A673 (cell line): ENCODE measurements at regions not wholly inside any gene's neighbourhood (a gene's known extent, or its start where the extent isn't known, plus 50 kb on each side); places are given as distances from the start of the nearest gene placed in this dataset.

Experiments
- BruUV-seq: library from RNA; stranded (reverse); fragments of 400-500 nt; replicated peaks from 2 replicates; lab custom pipeline; 2021; lab: Mats Ljungman, UMichigan
- CTCF ChIA-PET: fragments of 300-600 bp; sonication (Branson Sonifier 250); formaldehyde crosslinking; loops from one replicate; lab custom pipeline; 2022; ENCODE audit warnings: antibody characterized with exemption; lab: Charles Lee
- POLR2A ChIA-PET: fragments of 300-600 bp; sonication (Branson Sonifier 250); formaldehyde crosslinking; loops from one replicate; lab custom pipeline; 2022; ENCODE audit warnings: antibody characterized with exemption; ENCODE audit not compliant: low non-redundant PET; lab: Charles Lee
- DNase-seq: peaks from one replicate; pipeline ENCODE4 v3.0.0-alpha.2; 2015; ENCODE audit warnings: low spot score
- H3K27ac ChIP-seq: fragments of 200-600 bp; sonication (generic); 2 replicates; pipeline ENCODE4 v1.5.1; 2016; ENCODE audit warnings: mixed run types, low read depth, mild to moderate bottlenecking, mixed read lengths, antibody characterized with exemption, low read length; ENCODE audit not compliant: poor library complexity, severe bottlenecking
- H3K27me3 ChIP-seq: fragments of 200-600 bp; sonication (generic); replicated peaks from 2 replicates; pipeline ENCODE4 v1.6.1; 2017; ENCODE audit warnings: mixed run types, low read depth, mild to moderate bottlenecking, mixed read lengths, antibody characterized with exemption, low read length; ENCODE audit not compliant: insufficient read depth, poor library complexity
- H3K36me3 ChIP-seq: fragments of 200-600 bp; sonication (generic); 2 replicates; pipeline ENCODE4 v1.6.1; 2016; ENCODE audit warnings: mixed run types, mild to moderate bottlenecking, mixed read lengths, antibody characterized with exemption, low read length; ENCODE audit not compliant: insufficient read depth, poor library complexity, severe bottlenecking
- H3K4me1 ChIP-seq: fragments of 200-600 bp; sonication (generic); 2 replicates; pipeline ENCODE4 v1.6.1; 2017; ENCODE audit warnings: mixed run types, mild to moderate bottlenecking, mixed read lengths, antibody characterized with exemption, low read length; ENCODE audit not compliant: insufficient read depth, poor library complexity, severe bottlenecking
- H3K4me3 ChIP-seq: fragments of 200-600 bp; sonication (generic); 2 replicates; pipeline ENCODE4 v1.5.1; 2016; ENCODE audit warnings: low read depth, mixed run types, mild to moderate bottlenecking, mixed read lengths, low read length; ENCODE audit not compliant: poor library complexity, severe bottlenecking
- H3K9me3 ChIP-seq: fragments of 200-600 bp; sonication (generic); 2 replicates; pipeline ENCODE4 v1.6.1; 2016; ENCODE audit warnings: mixed run types, low read depth, mild to moderate bottlenecking, mixed read lengths, antibody characterized with exemption, low read length; ENCODE audit not compliant: poor library complexity, severe bottlenecking
- CTCF ChIP-seq: fragments of 300-800, 200-600 bp; sonication (generic); conservative IDR thresholded peaks from 2 replicates; pipeline ENCODE4 v1.5.1; 2017; ENCODE audit warnings: low read depth, mild to moderate bottlenecking, antibody characterized with exemption, low read length, moderate library complexity, mixed read lengths
- EZH2 ChIP-seq: fragments of 200-600 bp; sonication (generic); IDR thresholded peaks from 2 replicates; pipeline ENCODE4 v1.6.1; 2017; ENCODE audit warnings: borderline replicate concordance, low read depth, mild to moderate bottlenecking, mixed read lengths, antibody characterized with exemption, low read length; ENCODE audit not compliant: poor library complexity, severe bottlenecking
- intact Hi-C: fragments of 100-400 bp; cut with micrococcal nuclease; formaldehyde crosslinking; loops from one replicate; pipeline ENCODE4 v1.10.0; 2022; ENCODE audit not compliant: unreplicated experiment

DNA sequence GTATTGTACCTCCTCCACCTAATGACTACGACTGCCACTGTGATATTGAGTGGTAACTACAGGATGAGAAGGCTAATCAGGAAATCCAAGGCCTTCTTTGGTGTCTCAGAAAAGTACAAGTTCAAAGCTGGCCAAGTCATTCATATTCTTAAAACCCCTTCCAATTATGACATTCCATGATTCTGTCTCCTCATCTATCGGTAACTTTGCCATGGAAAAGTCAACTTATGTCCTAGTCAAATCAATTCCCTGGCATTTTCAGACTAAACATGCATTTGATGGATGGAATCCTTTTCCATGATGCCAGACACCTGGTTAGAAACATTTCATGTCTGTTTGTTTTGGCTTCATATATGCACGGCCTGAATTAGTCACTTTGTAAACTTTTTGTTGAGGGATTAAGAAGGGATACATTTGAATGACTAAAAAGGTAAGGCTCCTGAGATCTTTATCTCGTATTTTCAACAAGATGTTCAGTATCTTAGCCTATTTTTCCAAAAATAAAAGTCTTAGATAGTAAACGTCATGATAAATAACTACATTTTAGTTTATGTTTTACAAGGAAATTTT, 186.5 kb downstream of the NHLRC3 start:
- TF ChIP-seq CTCF (no peak), EZH2 (no peak)
- Histone ChIP-seq H3K36me3 (no peaks in the 10 kb centered on the region), H3K4me3 (no peak overlapping the region), H3K27ac (no peak overlapping the region), H3K27me3 (no peaks in the 10 kb centered on the region), H3K4me1 (no peaks in the 10 kb centered on the region), H3K9me3 (no peaks in the 10 kb centered on the region)
- POLR2A ChIA-PET: no interaction called here
- intact Hi-C loops: no loop called here
- CTCF ChIA-PET: no interaction called here
- BruUV-seq: no TSS peak
- no peak for DNase-seq

DNA sequence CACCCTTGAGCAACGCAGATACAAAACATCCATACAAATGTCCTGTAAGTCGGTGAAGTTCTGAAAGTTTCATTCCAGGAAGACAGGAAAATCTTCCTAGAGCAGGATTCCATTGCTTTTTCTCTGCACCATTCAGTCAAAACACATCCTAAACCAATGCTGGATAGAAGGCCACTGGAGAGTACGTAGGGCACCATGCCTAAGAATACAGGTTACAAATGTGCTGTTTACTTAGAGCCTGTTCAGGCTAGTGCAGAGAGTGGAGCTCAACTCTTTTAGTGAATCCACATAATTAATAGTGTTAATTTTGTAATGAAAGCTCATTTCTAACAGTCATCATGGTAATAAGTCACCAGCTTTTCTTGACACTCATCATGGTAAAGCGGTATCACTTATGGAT, 187.6 kb downstream of the NHLRC3 start:
- H3K36me3 ChIP-seq: no peaks in the 10 kb centered on the region
- no peak for DNase-seq
- no peaks in the 10 kb centered on the region for H3K9me3 ChIP-seq
- no peak overlapping the region for H3K27ac ChIP-seq
- no peak overlapping the region for H3K4me3 ChIP-seq
- no peaks in the 10 kb centered on the region for H3K4me1 ChIP-seq
- CTCF ChIA-PET: no interaction called here
- intact Hi-C loops: no loop called here
- H3K27me3 ChIP-seq: no peaks in the 10 kb centered on the region
- POLR2A ChIA-PET: no interaction called here
- BruUV-seq: no TSS peak
- TF ChIP-seq CTCF: no peak

DNA sequence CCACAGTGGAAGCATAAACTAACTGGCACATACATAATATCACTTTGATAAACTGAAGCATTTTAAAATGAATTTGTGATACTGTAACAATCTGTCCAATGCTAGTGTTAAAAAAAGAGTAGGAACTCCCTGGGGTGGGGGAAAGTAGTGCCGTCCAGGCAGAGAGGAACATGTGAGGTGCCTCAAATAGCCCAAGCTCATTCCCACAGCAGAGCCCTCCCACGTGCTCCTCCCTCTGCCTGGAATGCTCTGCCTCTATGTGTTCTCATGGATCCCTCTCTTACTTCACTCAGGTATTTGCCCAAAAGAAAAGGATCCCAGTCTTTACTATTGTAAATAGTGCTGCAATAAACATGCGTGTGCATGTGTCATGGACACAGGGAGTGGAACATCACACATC, 188.1 kb downstream of the NHLRC3 start:
- DNase-seq: no peak
- Histone ChIP-seq H3K4me1 (no peaks in the 10 kb centered on the region), H3K4me3 (no peak overlapping the region), H3K27me3 (no peaks in the 10 kb centered on the region), H3K9me3 (no peaks in the 10 kb centered on the region), H3K27ac (no peak overlapping the region), H3K36me3 (no peaks in the 10 kb centered on the region)
- no TSS peak for BruUV-seq
- TF ChIP-seq CTCF: no peak
- TF ChIP-seq EZH2: no peak
- ChIA-PET POLR2A (no interaction called here), CTCF (no interaction called here)
- intact Hi-C loops: no loop called here
